GM18868 (cell line): ENCODE measurements at regions not wholly inside any gene's neighbourhood (a gene's known extent, or its start where the extent isn't known, plus 50 kb on each side); places are given as distances from the start of the nearest gene placed in this dataset.
"Not testable (repeated sequence)": the region's sequence is repeated elsewhere in the genome, so short reads cannot be mapped to it uniquely, and the experiment has no call there.

Experiments
- ATAC-seq: cut with Tn5 transposase; IDR thresholded peaks from one replicate; pipeline ENCODE4 v1.9.1; 2021; ENCODE audit warnings: mild to moderate bottlenecking, moderate library complexity; ENCODE audit not compliant: unreplicated experiment

GRCh38 chr14:71165121-71166031 lies 258.1 kb downstream of the PCNX1 start:
- no peak for ATAC-seq

DNA sequence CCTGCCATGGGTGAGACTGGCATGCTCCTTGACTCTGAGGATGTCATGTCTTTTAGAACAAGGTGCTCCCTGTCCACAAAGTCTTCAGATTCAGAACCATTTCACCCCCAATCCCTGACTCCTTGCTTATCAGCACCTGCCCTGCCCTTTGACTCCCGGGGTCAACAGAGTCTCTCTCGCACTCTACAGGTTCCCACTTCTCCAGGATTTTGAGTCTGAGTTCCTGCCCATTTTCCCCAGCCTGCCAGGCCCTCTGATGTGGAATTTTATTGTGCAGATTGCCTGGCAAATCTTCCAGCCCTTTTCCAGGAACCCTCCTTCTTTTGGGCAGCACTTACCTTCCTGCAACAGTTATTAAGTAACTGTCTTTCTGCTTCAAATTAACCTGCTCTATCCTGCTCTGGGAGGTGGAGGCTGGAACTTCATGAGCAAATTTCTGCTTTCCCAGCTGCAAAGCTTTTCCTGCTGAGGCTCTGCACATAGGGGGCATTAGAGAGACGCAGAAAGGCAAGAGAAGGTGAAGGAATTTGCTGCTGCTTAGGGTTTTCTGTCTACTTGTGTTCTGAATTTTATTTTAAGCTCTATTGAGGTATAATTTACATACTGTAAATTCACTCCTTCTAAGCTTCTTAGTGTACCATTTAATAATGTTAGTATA lies 259.1 kb downstream of the PCNX1 start:
- ATAC-seq: no peak

DNA sequence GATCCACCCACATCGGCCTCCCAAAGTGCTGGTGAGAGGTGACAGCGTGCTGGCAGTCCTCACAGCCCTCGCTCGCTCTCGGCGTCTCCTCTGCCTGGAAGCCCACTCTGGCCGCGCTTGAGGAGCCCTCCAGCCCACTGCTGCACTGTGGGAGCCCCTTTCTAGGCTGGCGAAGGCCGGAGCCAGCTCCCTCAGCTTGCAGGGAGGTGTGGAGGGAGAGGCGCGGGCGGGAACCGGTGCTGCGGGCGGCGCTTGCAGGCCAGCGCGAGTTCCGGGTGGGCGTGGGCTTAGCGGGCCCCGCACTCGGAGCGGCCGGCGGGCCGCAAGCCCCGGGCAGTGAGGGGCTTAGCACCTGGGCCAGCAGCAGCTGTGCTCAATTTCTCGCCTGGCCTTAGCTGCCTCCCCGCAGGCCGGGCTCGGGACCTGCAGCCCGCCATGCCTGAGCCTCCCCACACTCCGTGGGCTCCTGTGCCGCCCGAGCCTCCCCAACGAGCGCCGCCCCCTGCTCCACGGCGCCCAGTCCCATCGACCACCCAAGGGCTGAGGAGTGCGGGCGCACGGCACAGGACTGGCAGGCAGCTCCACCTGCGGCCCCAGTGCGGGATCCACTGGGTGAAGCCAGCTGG lies 260.2 kb downstream of the PCNX1 start:
- not testable (repeated sequence) for ATAC-seq

GRCh38 chr14:71168161-71168560 lies 260.9 kb downstream of the PCNX1 start:
- ATAC-seq: not testable (repeated sequence)

DNA sequence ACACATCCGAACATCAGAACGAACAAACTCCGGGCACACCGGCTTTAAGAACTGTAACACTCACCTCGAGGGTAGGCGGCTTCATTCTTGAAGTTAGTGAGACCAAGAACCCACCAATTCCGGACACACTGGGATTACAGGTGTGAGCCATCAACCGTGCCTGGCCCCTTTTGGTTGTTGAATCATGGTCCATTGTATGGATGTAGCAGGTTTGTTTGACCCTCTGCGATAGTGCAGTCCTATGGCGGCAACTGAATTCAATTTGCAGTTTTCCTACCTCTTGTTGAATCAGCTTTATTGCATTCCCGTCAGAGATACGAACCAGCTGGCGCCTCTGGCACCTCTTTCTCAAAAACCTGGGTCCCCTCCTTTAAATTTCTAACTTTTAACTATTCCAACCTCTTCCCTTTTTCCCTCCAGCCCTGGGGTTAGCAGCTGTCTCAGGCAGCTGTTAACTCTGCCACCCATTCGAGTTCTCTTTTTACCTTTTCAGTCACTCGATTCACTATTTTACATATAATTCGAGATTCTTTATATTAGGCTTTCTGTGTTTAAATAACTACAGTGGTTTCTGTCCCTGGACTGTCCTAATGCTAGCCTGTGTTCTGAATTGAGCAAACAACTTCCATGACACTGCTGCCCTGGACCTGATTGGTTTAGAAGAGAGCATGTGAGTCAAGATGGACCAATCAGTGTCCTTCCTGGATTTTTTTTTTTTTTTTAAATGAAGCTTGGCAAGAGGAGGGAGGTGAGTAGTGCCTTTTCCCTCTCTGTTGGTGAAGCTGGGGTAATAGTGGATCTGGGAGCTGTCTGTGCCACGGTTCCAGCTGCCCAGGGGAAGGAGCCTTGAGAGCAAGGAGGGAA lies 261.5 kb downstream of the PCNX1 start:
- ATAC-seq: no peak

DNA sequence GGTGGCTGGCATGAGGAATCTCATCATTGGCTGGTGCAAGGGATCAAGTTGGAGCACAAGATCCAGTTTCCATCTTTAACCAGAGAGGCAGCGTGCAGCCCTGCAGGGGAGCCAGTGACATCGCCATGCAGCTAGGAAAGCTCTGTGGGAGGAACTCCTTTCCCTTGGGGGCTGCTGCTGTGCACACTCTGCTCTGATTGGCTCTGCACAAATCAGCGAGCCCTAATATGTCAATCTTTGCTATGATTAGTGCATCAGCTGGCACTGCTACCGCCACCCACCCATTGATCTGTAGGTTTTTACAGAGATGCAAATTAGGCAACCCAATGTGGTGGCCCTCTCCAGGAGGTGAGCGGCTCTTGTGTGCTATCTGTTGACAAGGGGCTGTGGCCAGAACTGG lies 262.6 kb downstream of the PCNX1 start:
- ATAC-seq: no peak

DNA sequence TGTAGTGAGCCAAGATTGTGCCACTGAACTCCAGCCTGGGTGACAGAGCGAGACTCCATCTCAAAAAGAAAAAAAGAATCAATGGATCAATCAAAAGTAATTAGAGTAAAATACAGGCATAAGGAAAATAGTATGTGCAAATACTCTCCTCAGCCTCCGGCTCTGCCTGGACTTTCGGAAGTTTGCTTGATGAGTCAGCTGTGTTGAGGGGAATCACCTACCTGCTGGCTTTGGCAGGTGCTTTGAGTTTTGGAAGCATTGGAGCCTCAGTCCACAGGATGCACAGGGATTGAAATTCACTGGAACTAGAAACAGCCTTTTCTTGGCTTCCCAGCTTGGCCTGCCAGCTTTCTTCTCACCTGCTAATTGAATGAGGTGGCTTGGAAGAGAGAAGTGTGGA lies 268.2 kb downstream of the PCNX1 start:
- ATAC-seq: no peak

- no peak for ATAC-seq
Measured at GRCh38 chr14:71179066-71179465, 271.8 kb downstream of the PCNX1 start.

- no peak for ATAC-seq
Measured at GRCh38 chr14:71180397-71180796, 273.1 kb downstream of the PCNX1 start.

DNA sequence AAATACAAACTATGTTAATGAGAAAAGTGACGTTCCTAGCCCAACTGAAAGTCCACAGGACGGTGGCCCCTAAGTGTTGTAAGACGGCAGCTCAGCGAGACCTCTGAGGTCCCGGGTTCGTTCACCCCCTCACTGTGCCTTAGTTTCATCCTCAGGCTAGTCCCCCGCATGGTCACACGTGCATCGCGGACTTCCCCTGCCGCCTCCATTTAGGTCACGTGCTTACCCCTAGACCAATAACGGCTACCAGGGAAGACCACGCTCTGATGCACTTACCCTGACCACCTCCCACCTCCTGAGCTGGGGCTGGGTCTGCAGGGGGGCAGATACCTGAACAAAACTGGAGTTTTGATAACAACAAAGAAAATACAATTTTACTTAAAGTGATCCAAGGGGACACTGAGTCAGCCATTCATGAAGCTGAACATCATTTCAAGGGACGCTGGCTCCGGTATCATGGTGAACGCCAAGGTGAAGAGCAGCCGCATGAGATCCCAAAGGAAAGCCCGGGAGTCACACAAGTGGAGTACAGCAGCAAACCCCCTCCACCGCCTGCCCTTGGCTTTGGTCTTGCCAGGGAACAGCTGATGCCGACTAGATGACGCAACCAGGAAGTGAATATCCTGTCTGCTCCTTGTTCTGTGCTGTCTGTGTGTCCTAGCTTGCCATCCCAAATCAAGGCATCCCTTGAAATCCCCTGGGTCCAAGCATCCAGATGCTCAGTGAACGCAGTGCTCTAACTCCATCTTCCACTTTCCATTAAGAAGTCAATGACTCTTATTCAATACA lies 274.1 kb downstream of the PCNX1 start:
- ATAC-seq: no peak

DNA sequence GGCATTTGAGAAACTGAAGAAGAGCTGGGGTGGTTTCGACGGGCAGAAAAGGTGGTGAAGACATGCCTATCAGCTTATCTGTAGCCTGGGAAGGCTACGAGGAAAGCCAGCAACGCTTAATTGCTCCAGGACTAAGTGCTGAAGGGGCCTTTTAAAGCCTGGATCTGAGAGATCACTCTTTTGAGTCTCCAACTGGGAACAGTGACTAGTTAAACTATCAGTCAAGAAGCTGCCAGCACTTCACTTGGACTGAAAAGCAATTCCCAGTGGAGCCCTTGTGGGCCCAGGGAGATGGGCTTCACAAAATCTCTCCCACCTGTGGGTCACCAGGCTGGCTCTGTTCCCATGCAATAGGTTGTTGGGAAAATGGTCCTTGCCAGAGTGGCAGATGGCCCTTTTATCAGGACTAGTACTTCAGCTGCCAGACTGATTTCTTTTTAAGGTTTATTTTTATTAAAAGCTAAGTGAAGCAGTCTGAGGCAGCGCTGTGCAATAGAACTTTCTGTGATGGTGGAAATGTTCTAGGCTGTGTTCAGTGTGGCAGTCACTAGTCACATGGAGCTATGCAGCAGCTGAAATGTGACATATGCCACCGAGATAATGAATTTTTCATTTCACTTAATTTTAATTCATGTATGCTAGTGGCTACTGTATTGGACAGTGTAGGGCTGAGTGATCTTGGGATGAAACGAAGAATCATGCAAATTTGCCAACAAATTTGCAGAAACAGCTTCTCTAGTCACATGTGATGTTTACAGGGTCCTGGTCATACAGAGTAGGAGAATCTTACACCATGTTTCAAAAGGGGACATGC lies 276.8 kb downstream of the PCNX1 start:
- ATAC-seq: no peak

DNA sequence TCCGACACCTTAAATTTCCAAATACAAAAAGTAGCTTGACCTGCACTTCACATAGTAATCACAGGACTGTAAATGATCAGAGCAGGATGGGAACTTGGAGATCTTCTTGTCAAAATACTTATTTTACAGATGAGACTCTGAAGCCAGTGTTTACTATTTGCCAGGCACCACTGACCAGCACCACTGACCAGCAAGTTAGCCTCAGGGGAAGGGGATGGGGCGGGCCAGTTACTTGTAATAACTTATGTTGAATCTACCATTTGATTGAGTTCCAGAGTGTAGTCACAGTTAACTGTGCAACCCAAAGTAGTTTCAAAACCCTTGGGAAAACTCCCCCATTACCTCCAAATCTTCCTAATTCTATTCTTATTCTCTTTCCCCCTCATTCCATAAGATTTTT lies 278.4 kb downstream of the PCNX1 start:
- ATAC-seq: no peak

GRCh38 chr14:71187633-71188356 lies 280.5 kb downstream of the PCNX1 start:
- no peak for ATAC-seq

- ATAC-seq: no peak
Measured at GRCh38 chr14:71190770-71191374, 283.6 kb downstream of the PCNX1 start.

GRCh38 chr14:71193663-71194062 lies 286.4 kb downstream of the PCNX1 start:
- no peak for ATAC-seq

DNA sequence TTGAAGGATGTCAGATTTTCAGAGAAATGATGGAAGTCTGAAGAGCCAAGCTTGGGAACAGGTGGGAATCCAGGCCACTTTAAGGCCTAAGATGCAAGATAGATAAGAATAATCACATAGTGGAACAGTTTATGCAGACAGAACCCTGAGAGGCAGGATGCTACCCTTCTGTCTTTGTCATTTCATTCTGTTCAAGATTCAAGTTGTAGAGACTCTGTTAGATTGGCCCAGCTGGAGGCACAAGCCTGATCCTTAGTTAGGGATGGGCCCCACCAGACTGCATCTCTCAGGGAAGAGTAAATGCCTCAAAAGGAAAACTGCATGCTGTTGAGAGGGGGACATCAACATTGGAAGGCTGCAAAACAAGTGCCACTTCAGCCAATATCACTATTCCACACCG lies 287.0 kb downstream of the PCNX1 start:
- no peak for ATAC-seq

DNA sequence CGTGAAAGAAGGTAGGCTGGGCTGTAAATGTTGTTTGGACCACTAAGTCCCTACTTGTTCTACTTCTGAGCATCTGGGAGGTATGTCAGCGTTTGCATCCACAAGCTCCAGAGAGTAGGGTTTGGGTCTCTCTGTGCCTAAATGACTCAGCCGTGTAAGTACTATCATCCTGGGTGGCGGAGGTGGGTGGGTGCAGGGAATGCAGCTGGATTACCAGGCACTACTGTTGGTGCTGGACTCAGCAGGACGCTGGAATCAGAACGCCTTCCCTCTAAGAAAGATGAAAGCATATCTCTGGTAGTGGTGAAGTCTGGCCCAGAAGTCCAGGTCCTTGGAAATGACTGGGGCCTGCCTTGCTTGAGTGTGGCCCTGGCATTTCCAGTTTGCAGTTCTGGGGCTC lies 289.7 kb downstream of the PCNX1 start:
- no peak for ATAC-seq

DNA sequence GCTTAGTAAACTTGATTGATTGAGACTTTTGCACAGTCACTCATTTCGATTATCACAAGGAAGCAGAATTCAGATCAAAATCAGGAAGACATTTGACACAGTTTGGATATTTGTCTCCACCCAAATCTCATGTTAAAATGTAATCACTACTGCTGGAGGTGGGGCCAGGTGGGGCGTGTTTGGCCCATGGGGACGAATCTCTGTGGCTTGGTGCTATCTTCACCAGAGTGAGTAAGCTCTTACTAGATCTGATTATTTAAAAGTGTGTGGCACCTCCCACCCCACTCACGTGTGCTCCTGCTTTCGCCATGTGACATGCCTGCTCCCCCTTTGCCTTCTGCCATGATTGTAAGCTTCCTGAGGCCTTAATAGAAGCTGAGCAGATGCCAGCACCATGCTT lies 291.4 kb downstream of the PCNX1 start:
- ATAC-seq: no peak
